Uterus (tissue), 2 donors: ENCODE measurements at regions not wholly inside any gene's neighbourhood (a gene's known extent, or its start where the extent isn't known, plus 50 kb on each side); places are given as distances from the start of the nearest gene placed in this dataset.

ENCODE experiments used
- POLR2A ChIP-seq, 2 donors: fragments of 450-650 bp; IDR thresholded peaks; one replicate each; pipeline ENCODE4 v1.6.1; 2016; ENCODE audit warnings: antibody characterized with exemption in 2 of 2, mild to moderate bottlenecking in 1 of 2, moderate library complexity in 1 of 2
- TF ChIP-seq, protein P1 (sequence below), 4 experiments: fragments of 200-600 bp in 2 of 4; fragments of 450-650 bp in 2 of 4; sonication (generic) in 2 of 4; IDR thresholded peaks; one replicate each; pipeline ENCODE4 v1.5.1; 2016 to 2019; ENCODE audit warnings: antibody characterized with exemption in 4 of 4, mild to moderate bottlenecking in 2 of 4, moderate library complexity in 1 of 4

DNA sequence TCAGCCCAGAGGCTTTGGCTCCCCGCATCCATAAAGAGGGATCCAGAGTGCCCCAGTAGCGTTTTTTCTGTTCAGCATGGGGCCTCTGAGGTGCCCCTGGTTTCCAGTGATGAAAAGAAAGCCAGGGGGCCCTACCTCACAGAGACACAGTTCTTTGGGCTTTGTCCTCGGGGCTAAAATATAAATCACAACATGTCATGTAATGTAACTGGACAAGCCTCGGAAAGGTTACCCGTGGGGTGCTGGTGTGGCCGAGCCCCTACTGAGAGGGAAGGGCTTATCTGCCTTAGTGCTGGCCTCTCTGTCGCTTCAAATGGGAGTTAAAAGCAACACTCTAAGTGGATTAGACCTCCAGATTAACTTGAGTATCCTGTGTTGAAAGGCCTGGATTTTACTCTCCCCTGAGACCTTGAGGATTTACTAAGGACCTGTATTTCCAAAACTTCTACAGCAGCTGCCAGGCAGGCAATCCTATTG, 251.6 kb upstream of the APCDD1 start:
- TF ChIP-seq, protein P1, sequence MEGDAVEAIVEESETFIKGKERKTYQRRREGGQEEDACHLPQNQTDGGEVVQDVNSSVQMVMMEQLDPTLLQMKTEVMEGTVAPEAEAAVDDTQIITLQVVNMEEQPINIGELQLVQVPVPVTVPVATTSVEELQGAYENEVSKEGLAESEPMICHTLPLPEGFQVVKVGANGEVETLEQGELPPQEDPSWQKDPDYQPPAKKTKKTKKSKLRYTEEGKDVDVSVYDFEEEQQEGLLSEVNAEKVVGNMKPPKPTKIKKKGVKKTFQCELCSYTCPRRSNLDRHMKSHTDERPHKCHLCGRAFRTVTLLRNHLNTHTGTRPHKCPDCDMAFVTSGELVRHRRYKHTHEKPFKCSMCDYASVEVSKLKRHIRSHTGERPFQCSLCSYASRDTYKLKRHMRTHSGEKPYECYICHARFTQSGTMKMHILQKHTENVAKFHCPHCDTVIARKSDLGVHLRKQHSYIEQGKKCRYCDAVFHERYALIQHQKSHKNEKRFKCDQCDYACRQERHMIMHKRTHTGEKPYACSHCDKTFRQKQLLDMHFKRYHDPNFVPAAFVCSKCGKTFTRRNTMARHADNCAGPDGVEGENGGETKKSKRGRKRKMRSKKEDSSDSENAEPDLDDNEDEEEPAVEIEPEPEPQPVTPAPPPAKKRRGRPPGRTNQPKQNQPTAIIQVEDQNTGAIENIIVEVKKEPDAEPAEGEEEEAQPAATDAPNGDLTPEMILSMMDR (IDR thresholded peaks at IDR 0.05), result no peak
- TF ChIP-seq POLR2A (IDR thresholded peaks at IDR 0.05), result no peak
